ENCODE measurements at regions not wholly inside any gene's neighbourhood (a gene's known extent, or its start where the extent isn't known, plus 50 kb on each side); places are given as distances from the start of the nearest gene placed in this dataset.
"Not testable (repeated sequence)": the region's sequence is repeated elsewhere in the genome, so short reads cannot be mapped to it uniquely, and the experiment has no call there.

DNA sequence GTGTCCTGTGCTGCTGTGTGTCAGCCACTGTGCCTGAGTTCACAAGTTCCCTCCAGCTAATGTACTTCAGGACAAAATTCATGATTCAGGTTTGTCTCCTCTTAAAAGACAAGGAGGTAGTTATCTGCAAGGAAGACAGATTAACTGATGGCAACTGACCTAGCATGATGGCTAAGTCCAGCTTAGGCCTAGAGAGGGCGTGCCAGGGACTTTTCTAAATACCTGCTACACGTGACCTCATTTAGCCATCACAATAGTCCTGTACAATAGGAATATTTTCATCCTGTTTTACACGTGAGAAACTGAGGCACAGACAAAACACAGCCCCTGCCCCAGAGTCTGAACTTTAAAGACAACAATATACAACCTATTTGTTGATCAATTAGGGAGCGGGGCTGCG is 275.7 kb downstream of the XPNPEP1 start:
- no peak for DNase-seq

DNA sequence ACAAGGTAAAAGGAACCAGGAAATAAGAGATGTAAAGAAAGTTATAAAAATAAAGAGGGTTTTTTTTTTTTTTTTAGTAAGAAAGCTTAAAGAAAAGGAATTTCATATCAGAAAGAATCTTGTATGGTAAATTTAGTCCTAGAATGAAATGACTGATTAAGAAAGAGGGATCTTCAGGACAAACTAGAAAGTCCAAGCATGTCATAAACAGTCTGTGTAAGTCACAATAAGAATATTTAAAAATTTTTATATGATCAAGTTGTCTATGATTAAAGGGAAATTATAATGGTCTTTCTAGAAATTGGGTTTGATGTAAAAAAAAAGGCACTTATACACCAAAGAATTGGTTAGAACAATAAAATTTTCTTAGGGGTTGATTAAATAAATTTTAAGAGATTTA is 289.5 kb downstream of the XPNPEP1 start:
- no peak for DNase-seq

DNA sequence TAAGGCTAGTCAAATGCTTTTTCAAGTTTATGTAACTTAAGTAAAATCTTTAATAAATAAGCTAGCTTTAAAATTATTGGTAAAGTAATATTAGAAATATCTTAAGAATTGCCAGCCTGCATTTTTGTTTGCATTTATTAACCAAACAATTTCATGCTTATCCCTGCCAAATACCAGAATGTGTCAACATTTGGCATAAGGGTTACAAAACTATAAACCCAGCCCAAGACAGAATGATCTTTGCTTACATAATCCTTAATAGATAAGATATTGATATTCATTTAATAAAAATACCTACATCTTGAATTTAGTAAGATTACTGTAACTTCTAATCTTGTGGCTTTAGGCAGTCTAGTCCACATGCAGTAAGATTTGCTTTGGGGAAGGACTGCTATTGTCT is 290.3 kb downstream of the XPNPEP1 start:
- not testable (repeated sequence) for DNase-seq

DNA sequence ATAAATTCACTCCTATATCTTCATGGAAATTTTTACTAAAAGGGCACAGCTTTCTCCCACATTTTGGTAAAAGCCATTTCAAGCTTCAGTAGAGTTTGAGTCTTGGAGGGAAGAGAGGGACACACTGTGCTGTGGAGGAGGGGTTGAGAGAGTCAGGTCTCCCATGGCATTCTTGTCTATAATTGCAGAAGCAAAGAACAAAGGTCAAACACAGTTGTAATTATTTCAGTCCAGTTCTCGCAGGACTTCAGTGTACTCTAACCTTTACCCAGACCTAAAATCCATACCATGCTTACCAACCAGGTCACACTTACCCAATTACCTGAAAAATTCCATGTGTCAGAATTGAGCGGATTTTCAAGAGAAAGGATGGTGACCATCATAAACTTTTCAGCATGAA is 298.4 kb downstream of the XPNPEP1 start:
- DNase-seq = no peak

DNA sequence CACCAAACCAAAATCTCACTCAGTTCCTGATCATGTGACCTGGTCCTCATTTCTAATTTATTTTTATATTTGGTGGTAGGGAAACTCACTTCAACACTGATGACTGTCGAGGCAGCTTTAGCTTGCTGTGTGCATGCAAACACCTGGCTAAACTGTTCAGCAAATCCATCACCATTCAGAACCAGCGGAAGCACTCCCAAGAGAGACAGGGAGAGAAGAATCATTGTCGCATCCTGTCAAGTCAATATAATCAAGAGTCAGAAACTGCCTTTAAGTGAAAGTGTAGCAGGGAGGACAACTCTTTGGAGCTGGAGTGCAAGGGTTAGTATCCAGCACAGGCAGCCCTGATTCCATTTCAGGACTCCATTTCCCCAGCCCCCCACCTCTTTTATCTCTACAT is 300.7 kb downstream of the XPNPEP1 start:
- no peak for DNase-seq

DNA sequence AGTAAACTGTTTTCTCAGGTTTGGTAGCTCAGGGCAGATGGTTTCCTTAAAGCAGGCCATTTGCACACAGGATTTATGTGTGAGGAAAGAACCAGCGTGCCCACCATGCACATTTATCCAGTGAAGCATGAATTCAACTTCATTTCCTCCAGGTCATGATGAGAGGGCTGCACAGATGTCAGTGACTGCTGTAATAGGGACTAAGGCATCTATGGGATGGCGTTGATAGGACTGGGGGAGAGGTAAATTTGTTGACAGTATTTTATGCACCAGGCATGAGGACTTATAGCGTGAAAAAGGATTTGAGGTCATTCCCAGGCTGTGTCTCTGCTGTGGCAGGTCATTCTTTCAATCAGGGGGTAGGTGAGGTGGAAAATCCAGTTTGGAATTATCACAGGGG is 302.9 kb downstream of the XPNPEP1 start:
- DNase-seq = no peak

DNA sequence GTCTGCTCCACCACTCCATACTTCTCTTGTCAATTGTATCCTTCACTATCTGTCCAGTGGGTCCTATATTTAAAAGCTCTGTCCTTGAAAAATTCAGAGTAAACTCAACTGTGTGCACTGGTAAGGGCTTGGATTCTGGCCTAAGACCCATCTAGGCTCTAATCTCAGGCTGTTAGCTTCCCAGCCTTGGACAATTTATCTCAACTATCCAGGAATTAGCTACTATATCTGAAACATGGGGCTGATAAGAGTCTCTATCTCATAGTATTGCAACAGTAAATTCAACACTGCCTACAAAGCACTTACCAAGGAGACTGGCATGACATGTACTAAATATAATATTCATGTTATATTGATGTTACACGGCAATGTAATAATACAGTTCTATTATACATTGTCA is 303.4 kb downstream of the XPNPEP1 start:
- no peak for DNase-seq

DNA sequence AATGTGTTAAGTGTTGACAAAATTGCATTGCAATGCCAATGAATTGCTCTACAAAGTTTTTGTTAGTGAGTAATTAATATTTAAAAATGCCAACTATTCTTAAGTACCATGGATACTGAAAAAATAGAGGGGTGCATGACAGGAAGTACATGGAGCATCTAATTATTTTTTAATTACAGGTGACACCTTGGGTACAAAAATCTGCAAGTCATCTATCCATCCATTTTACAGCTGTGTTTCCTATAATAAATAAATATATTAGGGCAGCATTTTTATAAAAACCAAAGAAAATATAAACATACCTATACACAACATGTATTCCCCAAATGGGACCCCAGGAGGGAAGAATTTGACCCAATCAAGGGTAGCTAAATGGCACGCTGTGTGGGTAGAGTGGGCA is 304.6 kb downstream of the XPNPEP1 start:
- DNase-seq = no peak

DNA sequence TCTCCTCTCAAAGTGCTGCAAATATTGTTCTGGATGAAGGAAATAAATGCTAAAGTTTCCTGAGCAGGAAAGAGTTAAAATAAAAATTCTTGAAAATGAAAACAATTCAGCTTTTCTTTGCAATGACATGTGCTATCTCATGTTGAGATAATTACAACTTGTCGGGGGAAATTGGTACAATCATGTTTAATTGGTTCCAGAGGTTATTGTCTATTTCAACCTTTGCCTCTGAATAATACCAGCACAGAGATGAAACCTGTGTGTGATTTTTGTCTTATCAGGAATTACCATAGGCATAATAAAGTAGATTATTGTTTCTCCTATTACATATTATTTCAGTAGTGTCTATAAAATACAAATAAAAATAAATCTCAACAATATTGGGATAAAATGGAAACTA is 305.0 kb downstream of the XPNPEP1 start:
- no peak for DNase-seq

DNA sequence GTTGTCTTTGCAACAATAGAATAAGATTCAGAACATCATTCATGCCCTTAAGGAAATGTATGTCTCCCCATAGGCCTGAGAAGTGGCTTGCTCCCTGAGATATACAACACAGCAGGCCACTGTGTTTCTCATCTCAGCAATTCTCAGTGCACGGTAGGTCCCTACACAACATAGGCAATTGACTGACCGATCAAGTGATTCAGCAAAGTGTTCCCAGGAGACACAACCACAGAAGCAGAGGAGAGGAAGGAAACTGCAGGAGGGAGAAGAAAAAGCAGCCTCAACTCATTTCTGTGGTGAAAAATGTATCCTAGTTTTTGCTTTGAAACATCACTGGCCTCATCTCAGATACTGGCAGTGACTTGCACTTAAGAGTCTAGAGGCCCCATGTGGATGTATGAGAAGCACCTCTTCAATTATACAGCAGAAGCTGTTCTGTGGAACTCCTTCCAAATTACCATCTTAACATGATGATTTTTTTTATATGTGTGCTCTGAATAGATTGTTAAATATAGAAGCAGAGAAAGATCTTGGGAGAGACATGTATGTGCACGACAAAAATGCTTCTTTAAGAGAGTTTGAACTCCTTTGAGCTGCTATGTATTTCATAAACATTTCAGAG is 306.8 kb downstream of the XPNPEP1 start:
- no peak for DNase-seq

DNA sequence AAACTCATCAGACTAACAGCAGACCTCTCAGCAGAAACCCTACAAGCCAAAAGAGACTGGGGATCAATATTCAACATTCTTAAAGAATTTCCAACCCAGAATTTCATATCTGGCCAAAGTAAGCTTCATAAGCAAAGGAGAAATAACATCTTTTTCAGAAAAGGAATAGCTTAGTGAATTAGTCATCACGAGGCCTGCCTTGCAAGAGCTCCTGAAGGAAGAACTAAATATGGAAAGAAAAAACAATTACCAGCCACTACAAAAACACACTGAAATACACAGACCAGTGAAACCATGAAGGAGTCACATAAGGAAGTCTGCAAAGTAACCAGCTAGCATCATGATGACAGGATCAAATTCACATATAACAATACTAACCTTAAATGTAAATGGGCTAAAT is 328.0 kb downstream of the XPNPEP1 start:
- DNase-seq = not testable (repeated sequence)

DNA sequence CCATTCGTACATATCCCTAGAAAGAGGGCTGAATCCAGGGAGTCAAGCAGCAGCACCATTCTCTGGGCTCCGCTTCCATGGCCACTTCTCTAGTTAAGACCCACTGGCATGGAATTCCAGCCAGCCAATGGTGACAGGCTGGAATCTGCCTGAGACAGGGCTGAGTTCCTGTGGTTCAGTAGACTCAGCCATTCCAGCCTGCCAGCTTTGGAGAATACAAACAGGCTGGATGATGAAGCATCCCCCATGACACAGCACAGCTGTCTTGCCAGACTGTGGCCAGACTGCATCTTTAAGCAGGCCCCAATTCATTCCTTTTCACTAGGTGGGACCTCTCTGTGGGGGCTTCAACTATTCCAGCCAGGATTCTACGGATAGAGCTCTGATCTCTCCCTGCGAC is 329.6 kb downstream of the XPNPEP1 start:
- DNase-seq = no peak

DNA sequence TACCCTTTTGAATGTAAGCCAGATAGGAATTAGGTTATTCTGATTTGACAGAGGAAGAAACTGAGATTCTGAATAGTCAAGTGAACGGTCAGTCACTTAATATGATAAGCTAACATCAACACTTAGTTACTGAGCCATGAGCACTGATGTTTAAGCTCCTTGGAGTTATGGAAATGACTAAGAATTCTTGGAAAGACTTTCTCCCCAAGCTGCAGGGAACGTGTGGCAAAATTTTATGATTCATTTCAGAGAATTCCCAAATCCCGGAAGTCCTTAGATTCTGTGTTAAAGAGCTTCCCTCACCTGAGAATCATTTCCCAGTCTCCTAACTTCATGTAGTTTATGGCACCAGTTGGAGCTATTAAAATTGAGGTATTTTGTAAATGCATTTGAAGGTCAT is 330.9 kb downstream of the XPNPEP1 start:
- no peak for DNase-seq

DNA sequence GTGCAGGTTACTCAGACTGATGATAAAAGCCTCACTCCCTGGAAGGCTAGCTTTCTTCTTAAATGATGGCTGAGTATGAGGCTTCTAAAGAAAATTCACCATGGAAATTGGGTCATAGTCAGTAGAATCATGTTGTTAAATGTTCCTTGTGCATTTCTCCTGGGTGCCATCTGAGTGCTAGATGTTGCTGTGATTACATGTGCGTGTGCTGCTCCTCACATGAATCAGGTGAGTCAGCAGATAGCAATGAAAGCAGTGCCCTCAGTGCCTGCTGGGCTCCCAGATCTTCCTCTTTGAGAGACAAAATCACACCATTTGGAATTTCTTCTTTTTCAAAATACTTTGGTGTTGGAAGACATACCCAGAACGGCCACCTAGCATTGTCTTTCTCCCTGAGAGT is 331.7 kb downstream of the XPNPEP1 start:
- no peak for DNase-seq

DNA sequence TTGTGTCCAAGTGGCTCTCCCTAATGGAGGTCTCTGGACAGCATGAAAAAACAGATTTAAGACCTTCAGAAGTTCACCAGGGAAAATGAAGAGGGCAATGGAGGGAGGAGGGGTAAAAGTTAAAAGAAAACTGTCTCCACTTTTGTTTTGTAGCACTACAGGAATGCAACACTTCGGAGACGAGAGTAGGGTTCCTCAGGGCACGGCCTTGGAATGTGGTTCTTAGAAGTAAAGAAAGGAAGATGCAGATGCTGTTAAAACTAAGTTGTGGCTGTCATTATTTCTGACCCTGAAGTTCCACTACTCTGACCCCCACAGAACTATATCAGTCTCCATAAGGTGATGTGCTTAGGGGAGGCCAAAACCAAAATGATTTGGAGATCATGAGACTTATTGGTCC is 335.1 kb downstream of the XPNPEP1 start:
- DNase-seq = no peak

DNA sequence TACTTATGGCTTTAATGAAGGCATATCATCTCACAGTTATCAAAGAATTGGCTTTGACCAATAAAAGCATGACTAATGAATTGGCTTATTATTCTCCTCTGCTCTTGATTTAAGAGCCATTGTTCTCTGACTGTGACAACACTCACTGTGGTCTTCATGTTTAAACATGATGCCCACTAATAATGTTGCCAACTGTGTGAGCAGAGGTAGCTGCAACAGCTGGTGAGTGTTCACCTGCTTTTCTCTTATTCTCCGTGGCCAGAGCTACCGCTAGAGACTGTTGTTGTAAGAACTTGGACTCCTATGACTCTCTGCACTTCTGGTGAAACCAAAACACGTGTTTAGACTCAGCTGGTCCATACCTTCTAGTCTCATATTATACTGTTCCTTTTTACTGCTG is 335.9 kb downstream of the XPNPEP1 start:
- no peak for DNase-seq

DNA sequence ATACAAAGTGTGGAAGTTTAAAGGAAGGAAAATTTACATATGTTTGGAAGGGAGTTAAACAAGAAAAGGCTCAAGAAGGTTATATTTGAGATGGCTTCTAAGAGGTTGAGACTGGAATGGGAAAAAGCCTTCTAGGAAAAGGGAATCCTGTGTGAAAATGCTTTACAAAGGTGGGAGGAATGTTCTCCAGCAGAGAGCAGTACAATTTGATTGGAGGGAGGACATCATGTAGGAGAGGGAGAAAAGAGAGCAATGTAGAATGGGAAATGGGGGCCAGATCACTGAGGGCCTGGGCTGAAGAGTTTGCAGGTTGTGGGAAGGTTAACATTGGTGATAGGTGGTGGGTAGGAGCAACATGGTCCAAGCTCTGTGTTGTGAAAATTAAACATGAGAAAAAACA is 366.9 kb downstream of the XPNPEP1 start:
- DNase-seq = no peak

DNA sequence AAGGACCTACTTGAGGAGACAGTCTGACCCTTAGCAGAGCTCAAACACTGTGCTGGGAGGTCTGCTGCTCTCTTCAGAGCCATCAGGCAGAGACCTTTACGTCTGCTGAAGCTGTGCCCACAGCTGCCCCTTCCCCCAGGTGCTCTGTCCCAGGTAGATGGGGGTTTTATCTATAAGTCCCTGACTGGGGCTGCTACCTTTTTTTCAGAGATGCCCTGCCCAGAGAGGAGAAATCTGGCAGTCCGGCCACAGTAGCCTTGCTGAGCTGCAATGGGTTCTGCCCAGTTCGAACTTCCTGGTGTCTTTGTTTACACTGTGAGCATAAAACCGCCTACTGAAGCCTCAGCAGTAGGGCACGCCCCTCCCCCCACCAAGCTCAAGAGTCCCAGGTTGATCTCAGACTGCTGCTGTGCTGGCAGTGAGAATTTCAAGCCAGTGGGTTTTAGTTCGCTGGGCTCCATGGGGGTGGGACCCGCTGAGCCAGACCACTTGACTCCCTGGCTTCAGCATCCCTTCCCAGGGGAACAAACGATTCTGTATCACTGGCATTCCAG is 381.2 kb downstream of the XPNPEP1 start:
- DNase-seq = not testable (repeated sequence)

DNA sequence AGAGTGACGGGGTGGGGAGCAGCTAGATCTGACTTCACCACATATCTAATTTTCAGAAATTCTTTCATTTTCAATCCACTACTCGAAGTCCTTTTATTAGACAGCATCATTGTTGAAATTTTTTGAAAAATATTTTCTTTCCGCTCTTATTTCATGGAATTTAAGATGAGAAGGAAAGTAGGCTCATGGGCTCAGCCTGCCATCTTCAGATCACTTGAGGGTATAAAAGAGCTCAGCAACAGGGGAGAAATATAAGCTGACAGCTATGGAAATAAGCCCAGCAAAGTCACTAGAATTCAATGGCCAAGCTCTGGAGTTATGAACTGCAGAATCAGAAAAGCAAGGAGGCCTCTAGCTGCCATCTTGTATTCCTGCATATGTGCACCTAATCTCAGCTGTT is 389.1 kb downstream of the XPNPEP1 start:
- no peak for DNase-seq

DNA sequence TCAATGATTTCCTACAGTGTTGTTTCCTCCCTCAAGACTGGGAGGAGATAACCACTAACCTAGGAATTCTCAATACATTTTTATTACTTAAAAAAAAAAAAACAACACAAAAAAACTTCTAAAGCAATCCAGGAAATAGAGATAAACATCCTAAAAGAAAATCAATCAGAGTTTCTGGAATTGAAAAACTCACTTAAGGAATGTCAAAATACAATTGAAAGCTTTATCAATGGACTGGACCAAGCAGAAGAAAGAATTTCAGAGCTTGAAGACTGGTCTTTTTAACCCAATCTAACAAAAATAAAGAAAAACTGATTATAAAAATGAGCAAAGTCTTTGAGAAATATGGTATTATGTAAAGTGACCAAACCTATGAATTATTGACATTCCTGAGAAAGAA is 394.1 kb downstream of the XPNPEP1 start:
- no peak for DNase-seq

DNA sequence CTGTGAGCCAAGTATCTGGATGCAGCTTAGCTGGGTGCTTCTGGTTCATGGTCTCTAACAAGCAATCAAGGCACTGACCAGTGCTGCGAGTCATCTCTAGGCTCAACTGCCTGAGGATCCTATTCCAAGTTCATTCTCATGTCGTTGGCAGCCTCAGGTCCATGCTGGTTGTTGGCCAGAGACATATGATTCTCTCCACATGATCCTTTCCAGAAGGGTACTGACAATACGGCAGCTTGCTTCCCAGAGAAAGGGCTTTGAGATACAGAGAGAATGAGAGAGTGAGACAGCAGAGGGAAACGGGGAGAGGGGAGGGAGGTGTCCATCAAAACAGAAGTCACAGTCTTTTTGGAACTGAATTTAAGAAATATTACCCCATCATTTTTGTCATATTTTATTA is 405.6 kb downstream of the XPNPEP1 start:
- DNase-seq = no peak

DNA sequence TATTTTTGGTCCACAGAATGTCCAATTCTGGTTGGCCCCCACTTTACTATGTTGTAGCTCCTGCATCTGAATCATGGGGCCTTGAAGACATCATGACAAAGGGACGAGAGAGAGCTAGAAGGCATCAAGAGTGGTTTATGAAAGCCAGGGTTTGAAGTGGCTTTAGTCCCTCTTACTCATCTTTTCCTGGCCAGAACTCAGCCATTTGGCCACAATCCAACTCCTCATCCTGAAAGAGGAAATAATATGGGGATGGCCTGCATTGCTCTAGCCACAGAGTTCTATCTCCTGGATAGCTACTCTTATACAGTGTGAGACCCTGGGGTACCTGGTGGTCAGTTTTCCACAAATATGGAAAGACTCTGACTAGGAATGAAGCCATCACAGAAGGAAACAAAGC is 418.9 kb downstream of the XPNPEP1 start:
- no peak for DNase-seq

DNA sequence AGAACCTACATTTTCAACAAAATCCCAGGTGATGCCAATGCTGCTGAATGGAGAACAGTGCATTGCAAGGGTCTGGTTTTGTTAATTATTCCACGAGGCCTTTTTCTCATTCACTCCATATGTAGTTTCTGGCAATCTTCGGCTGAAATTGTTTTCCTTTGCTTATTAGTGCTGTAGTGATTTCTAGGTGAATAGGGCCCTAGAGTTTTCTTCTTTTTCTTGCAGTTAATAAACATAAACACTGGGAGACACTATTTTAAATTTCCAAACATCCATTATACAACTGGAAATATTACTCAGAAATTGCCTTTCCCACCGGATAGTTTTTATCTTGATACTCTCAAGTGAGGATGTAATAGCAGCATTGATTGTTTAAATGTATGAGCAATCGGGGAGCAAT is 435.6 kb downstream of the XPNPEP1 start:
- no peak for DNase-seq

DNA sequence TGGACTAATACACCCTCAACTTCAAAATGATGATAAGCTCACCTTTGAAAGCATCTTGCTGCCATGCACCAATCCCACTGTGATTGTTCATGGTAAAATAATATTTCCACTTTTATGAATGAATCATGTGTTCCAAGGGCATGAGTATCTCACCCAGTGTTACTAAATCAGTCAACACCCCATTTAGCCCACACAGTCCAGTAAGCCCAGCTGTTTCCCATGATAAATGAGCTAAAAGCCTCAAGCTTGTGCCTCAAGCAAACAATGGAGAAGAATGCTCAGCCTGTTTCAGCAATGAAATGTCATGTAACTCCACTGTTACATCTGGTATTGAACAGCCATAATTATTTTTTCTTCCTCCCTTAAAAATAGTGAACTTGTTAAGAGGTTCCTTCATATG is 442.5 kb downstream of the XPNPEP1 start:
- no peak for DNase-seq

DNA sequence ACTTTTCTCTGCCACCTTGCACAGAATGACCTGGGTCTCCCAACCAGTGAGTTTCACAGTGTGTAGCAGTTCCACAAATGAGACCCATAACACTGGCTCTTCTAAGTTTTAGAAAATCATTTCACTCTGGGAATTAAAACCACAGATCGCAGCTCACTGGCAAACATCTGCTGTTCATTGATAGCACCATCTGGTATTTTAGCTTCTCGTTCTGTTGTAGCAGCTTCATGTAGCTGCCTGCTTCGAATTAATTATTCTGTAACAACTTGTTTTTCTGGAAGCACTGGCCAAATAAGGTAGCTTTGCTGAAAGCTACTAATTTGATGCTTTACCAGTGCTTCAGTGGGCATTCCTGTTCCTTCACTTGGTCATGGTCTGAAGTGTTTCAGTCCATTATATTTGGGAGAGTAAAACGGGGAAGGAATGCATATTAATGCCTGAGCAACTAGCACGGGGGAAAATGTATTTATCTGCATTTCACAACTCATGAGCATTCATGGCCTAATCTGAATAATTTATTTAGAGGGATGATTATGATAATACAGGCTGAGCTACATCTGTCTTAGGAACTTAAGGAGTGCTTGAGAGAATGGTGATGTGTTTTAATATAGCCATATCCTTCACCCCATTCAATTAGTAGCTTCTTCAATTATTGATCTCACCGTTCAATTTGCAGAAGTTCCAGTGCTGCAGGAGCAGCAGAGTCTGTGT is 447.4 kb downstream of the XPNPEP1 start:
- DNase-seq = no peak
